ENCODE measurements at regions not wholly inside any gene's neighbourhood (a gene's known extent, or its start where the extent isn't known, plus 50 kb on each side); places are given as distances from the start of the nearest gene placed in this dataset.

- DNase-seq (ENCODE audit: low read depth): no peak
Measured at GRCh38 chr18:78538669-78539440, 440.8 kb upstream of the SALL3 start.

GRCh38 chr18:78540636-78541529 is 438.7 kb upstream of the SALL3 start:
- no peak for DNase-seq (ENCODE audit: low read depth)

GRCh38 chr18:78542204-78542603 is 437.4 kb upstream of the SALL3 start:
- no peak for DNase-seq (ENCODE audit: low read depth)

GRCh38 chr18:78543201-78543725 is 436.4 kb upstream of the SALL3 start:
- DNase-seq (ENCODE audit: low read depth): no peak

GRCh38 chr18:78546281-78546680 is 433.3 kb upstream of the SALL3 start:
- DNase-seq (ENCODE audit: low read depth): no peak

- no peak for DNase-seq (ENCODE audit: low read depth)
Measured at GRCh38 chr18:78547817-78548216, 431.8 kb upstream of the SALL3 start.

- DNase-seq (ENCODE audit: low read depth): no peak
Measured at GRCh38 chr18:78548261-78549058, 431.2 kb upstream of the SALL3 start.

GRCh38 chr18:78549971-78550370 is 429.6 kb upstream of the SALL3 start:
- DNase-seq (ENCODE audit: low read depth): no peak

- no peak for DNase-seq (ENCODE audit: low read depth)
Measured at GRCh38 chr18:78554944-78555608, 424.5 kb upstream of the SALL3 start.

GRCh38 chr18:78557371-78557770 is 422.2 kb upstream of the SALL3 start:
- no peak for DNase-seq (ENCODE audit: low read depth)

GRCh38 chr18:78558101-78558810 is 421.4 kb upstream of the SALL3 start:
- DNase-seq (ENCODE audit: low read depth): no peak

GRCh38 chr18:78558948-78559347 is 420.7 kb upstream of the SALL3 start:
- DNase-seq (ENCODE audit: low read depth): no peak

- no peak for DNase-seq (ENCODE audit: low read depth)
Measured at GRCh38 chr18:78559584-78559983, 420.0 kb upstream of the SALL3 start.

GRCh38 chr18:78561757-78562510 is 417.7 kb upstream of the SALL3 start:
- no peak for DNase-seq (ENCODE audit: low read depth)

- no peak for DNase-seq (ENCODE audit: low read depth)
Measured at GRCh38 chr18:78562531-78562961, 417.1 kb upstream of the SALL3 start.

- DNase-seq (ENCODE audit: low read depth): no peak
Measured at GRCh38 chr18:78563110-78563509, 416.5 kb upstream of the SALL3 start.

GRCh38 chr18:78564030-78564429 is 415.6 kb upstream of the SALL3 start:
- no peak for DNase-seq (ENCODE audit: low read depth)

- no peak for DNase-seq (ENCODE audit: low read depth)
Measured at GRCh38 chr18:78564518-78564917, 415.1 kb upstream of the SALL3 start.

- DNase-seq (ENCODE audit: low read depth): no peak
Measured at GRCh38 chr18:78565240-78565639, 414.4 kb upstream of the SALL3 start.

- no peak for DNase-seq (ENCODE audit: low read depth)
Measured at GRCh38 chr18:78566065-78566464, 413.6 kb upstream of the SALL3 start.
